Heart right ventricle (tissue), 16 donors: ENCODE measurements at regions not wholly inside any gene's neighbourhood (a gene's known extent, or its start where the extent isn't known, plus 50 kb on each side); places are given as distances from the start of the nearest gene placed in this dataset.

Source experiments
- ATAC-seq, 8 donors: fragments of 200-7000 bp; cut with Tn5 transposase; one replicate each; pipeline ENCODE4 v1.9.1; 2020; ENCODE audit warnings: mild to moderate bottlenecking in 8 of 8, moderate library complexity in 8 of 8, moderate number of reproducible peaks in 1 of 8
- DNase-seq, 2 donors: peaks; one replicate each; pipeline ENCODE4 v3.0.0-alpha.2; 2020
- H3K27ac ChIP-seq, 10 donors: fragments of 200-600 bp; sonication (generic) in 2 of 10; one replicate each; pipeline versions ENCODE4 v1.5.0 to v1.8.0; 2020 to 2022; ENCODE audit warnings: mild to moderate bottlenecking in 3 of 10
- H3K27me3 ChIP-seq, 7 donors: fragments of 200-600 bp; one replicate each; pipeline ENCODE4 v1.8.0; 2021 to 2022; ENCODE audit warnings: mild to moderate bottlenecking in 2 of 7
- H3K36me3 ChIP-seq, 9 donors: fragments of 200-600 bp; sonication (generic) in 1 of 9; one replicate each; pipeline versions ENCODE4 v1.5.0 to v1.8.0; 2020 to 2022; ENCODE audit warnings: mild to moderate bottlenecking in 2 of 9
- H3K4me1 ChIP-seq, 9 donors: fragments of 200-600 bp; sonication (generic) in 1 of 9; one replicate each; pipeline versions ENCODE4 v1.5.0 to v1.8.0; 2020 to 2022; ENCODE audit warnings: mild to moderate bottlenecking in 4 of 9
- H3K4me3 ChIP-seq, 10 donors: fragments of 200-600 bp; sonication (generic) in 2 of 10; one replicate each; pipeline versions ENCODE4 v1.5.0 to v1.8.0; 2020 to 2022; ENCODE audit warnings: mild to moderate bottlenecking in 7 of 10, moderate library complexity in 2 of 10
- H3K9me3 ChIP-seq, 11 donors: fragments of 200-600 bp in 10 of 11; sonication (generic) in 2 of 11; one replicate each; pipeline versions ENCODE4 v1.5.0 to v1.8.0; 2013 to 2022; ENCODE audit warnings: mild to moderate bottlenecking in 2 of 11, control low read depth in 1 of 11, moderate library complexity in 1 of 11
- WGBS, 2 donors: extraction: QIAGEN DNeasy Blood & Tissue Kit; methylation state at CpG; one replicate each; pipeline ENCODE4 v1.1.7; 2013; ENCODE audit warnings: inconsistent platforms in 1 of 2; 5-methylcytosine and 5-hydroxymethylcytosine counted together
- intact Hi-C, 10 donors: fragments of 100-400 bp; cut with DNase I; formaldehyde crosslinking; loops; one replicate each; pipeline versions ENCODE4 v1.11.1 to v1.14.2; 2022
- TF ChIP-seq, protein P1 (sequence below), 9 donors: fragments of 200-600 bp; sonication (generic) in 2 of 9; IDR thresholded peaks; one replicate each; pipeline versions ENCODE4 v1.5.0 to v1.8.0; 2021 to 2022; ENCODE audit warnings: antibody characterized with exemption in 9 of 9, mild to moderate bottlenecking in 5 of 9, moderate library complexity in 1 of 9
- donor health status: Arrhythmogenic right ventricular cardiomyopathy.
- donor health status: ischemic (EF 13 %, LVEDD 7.1; RV severe dilation, severe dysfunction).
- donor health status: healthy with polysubstance abuse.
- donor health status: DM: no; HTN: yes; CAD: no.
- donor health status: DM: no; HTN: no; CAD: no.
- donor health status: ischemic (EF 25% LVEDD 6.9; RV normal size, moderate dysfunction).
- donor health status: ischemic (EF 25% LVEDD 5.7; RV mildly dilated, moderate dysfunction).
- donor health status: healthy.
- donor health status: DM: yes; HTN: yes; CAD: no.
- donor health status: Ischemic cardiomyopathy.
- donor health status: ischemic (EF 35%, LVEDD 5.7; RV mildly dilated, moderate dysfunction).
- donor health status: nonischemic (EF 11% LVEDD 7.7; RV severe dilation, severe dysfunction).
- donor health status: DM: yes; HTN: yes; CAD: no.
- donor health status: PGD.
- donor health status: ischemic (EF 29% LVEDD 5.4; RV normal size, mild dysfunction).
- donor health status: nonischemic (EF 23%, LVEDD 6.1; RV moderate dilation, normal function).

DNA sequence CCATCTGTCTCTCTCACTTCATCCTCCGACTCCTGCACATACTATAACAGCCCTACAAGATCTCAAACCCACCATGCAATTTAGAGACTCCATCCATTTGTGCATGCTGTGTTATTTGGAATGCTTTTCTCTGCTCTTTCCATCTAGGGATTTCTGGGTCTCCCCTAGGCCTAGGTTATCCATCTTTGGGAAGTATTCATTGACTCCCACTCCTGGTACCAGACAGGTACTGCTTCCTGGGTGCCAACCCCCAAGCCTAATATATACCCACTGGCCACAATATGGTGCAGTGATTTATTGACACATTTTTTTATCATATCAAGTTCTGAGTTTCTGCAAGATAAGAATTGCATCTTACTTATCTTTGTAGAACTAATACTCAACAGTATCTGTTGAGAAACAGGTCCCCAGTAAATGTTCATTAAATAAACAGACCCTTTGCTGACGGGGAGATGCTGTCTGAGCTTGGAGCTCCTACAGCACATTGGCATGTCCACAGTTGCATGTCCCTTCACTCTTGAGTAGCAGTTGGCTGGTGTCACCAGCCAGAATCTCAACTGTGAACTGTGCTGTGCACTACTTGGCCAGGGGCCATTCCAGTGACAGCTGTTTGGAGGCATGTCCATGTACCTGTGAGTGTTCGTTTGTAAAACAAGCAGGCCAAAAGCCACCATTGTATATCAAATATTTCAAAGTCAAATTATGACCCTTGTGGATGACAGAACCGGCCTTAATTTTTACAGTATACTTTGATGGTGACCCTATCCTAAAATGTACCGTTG lies 223.3 kb upstream of the NFE2L3 start:
- Histone ChIP-seq H3K9me3 (peaks cover 0 to 11% (median 2%) of the 10 kb centered on the region in 11 donors), H3K4me3 (no peak overlapping the region), H3K4me1 (no peaks in the 10 kb centered on the region), H3K27ac (no peak overlapping the region), H3K27me3 (peaks cover 0 to 37% (median 22%) of the 10 kb centered on the region in 7 donors), H3K36me3 (no peaks in the 10 kb centered on the region)
- DNase-seq, result no peak
- 79 to 84% methylated on average over 5 of the region's 5 CpGs for WGBS, 2 donors
- intact Hi-C loops, result no loop called here
- no peak for ATAC-seq
- TF ChIP-seq, protein P1, sequence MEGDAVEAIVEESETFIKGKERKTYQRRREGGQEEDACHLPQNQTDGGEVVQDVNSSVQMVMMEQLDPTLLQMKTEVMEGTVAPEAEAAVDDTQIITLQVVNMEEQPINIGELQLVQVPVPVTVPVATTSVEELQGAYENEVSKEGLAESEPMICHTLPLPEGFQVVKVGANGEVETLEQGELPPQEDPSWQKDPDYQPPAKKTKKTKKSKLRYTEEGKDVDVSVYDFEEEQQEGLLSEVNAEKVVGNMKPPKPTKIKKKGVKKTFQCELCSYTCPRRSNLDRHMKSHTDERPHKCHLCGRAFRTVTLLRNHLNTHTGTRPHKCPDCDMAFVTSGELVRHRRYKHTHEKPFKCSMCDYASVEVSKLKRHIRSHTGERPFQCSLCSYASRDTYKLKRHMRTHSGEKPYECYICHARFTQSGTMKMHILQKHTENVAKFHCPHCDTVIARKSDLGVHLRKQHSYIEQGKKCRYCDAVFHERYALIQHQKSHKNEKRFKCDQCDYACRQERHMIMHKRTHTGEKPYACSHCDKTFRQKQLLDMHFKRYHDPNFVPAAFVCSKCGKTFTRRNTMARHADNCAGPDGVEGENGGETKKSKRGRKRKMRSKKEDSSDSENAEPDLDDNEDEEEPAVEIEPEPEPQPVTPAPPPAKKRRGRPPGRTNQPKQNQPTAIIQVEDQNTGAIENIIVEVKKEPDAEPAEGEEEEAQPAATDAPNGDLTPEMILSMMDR (IDR thresholded peaks at IDR 0.05), result no peak

DNA sequence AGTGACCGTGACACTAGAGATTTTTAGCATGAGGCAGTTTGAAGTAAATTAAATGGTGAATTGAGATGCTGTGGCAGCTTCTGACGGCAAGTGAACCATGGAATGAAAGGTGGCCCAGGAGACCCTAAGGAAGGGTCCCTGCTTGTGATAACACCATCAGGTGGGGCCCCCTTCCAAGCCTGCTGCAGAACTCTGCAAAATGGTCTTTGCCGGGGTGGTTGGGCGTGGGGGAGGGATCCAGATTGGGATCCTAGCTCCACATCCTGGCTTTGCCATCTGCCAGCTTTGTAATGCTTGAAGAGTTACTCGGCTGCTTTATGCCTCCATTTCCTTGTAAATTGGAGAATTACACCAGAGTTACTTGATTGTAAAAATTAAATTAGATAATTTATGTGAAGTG lies 222.6 kb upstream of the NFE2L3 start:
- ATAC-seq (no peak), DNase-seq (no peak)
- peaks cover 0 to 18% (median 9%) of the 10 kb centered on the region in 11 donors for H3K9me3 ChIP-seq
- WGBS, 2 donors, result 83% methylated on average over 5 of the region's 5 CpGs
- intact Hi-C loops, result no loop called here
- peaks cover 0 to 43% (median 22%) of the 10 kb centered on the region in 7 donors for H3K27me3 ChIP-seq
- no peak overlapping the region for H3K27ac ChIP-seq
- TF ChIP-seq, protein P1 (IDR thresholded peaks at IDR 0.05), result no peak
- H3K4me3 ChIP-seq, result no peak overlapping the region
- H3K4me1 ChIP-seq, result no peaks in the 10 kb centered on the region
- H3K36me3 ChIP-seq, result no peaks in the 10 kb centered on the region

DNA sequence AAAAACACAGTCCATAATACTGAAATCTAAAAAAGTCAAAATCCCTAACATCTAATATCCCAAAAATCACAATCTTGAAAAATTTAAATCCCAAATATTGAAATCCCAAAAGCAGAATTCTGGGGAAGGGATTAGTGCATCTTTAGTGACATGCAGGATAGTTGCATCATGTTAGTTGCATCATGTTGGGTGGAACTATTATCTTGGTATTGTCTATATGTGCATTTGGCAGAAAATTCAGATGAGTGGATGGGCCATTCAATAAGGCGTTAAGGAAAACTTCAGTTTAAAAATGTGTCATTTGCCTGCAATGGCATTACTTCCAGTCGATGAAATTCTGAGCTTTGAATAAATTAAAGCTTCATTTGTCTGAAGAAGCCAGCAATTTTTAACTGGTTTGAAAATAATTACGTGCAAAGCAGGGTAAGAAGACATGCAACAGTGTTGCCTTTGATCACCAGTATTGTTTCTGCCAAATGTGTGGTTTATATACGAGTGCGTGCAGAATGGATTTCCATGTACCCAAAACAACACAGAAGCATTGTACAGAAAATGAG lies 221.4 kb upstream of the NFE2L3 start:
- WGBS, 2 donors, result 87% methylated on average over 5 of the region's 5 CpGs
- TF ChIP-seq, protein P1 (IDR thresholded peaks at IDR 0.05), result no peak
- intact Hi-C loops, result no loop called here

DNA sequence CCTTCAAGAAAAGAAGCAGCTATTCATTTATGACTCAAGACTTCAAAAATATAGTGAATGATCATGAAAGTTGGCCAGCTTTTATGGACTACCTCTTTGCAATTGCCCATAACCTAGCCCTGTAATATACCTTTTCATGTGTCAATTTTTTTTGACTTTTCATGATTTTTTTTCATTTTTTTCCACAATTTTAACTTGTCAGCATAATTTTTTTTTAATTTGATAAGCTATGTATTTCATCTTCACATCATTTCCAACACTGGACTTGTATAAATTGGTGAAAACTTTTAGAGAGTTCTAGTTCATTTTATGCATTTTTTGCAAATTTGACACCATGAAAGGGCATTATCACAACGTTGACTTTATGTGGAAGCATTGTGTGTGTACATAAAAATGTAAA lies 220.8 kb upstream of the NFE2L3 start:
- ATAC-seq (no peak), DNase-seq (no peak)
- H3K36me3 ChIP-seq, result no peaks in the 10 kb centered on the region
- no peak overlapping the region for H3K4me3 ChIP-seq
- TF ChIP-seq, protein P1 (IDR thresholded peaks at IDR 0.05), result no peak
- no peaks in the 10 kb centered on the region for H3K4me1 ChIP-seq
- 60 to 64% methylated on average over 1 of the region's 1 CpG for WGBS, 2 donors
- no peak overlapping the region for H3K27ac ChIP-seq
- peaks cover 0 to 28% (median 12%) of the 10 kb centered on the region in 11 donors for H3K9me3 ChIP-seq
- intact Hi-C loops, result no loop called here
- H3K27me3 ChIP-seq, result peaks cover 0 to 48% (median 22%) of the 10 kb centered on the region in 7 donors

More for the DNA sequence above, 221.4 kb upstream of the NFE2L3 start:
- Histone ChIP-seq H3K9me3 (peaks cover 0 to 28% (median 12%) of the 10 kb centered on the region in 11 donors), H3K4me1 (no peaks in the 10 kb centered on the region), H3K27ac (no peak overlapping the region), H3K4me3 (no peak overlapping the region), H3K36me3 (no peaks in the 10 kb centered on the region), H3K27me3 (peaks cover 0 to 45% (median 22%) of the 10 kb centered on the region in 7 donors)
- no peak for ATAC-seq
- DNase-seq, result no peak
